Cardiac fibroblast (primary cell): ENCODE measurements at regions not wholly inside any gene's neighbourhood (a gene's known extent, or its start where the extent isn't known, plus 50 kb on each side); places are given as distances from the start of the nearest gene placed in this dataset.

Experiments
- DNase-seq, 2 donors: peaks; one replicate each; pipeline versions ENCODE4 v3.0.0 to v3.0.0-alpha.2; 2010; ENCODE audit warnings: low read depth in 2 of 2
- H3K4me3 ChIP-seq, 2 donors: replicated peaks in 1 of 2; 1 replicate in 1 of 2; 2 replicates in 1 of 2; pipeline ENCODE4 v1.5.1; 2011; ENCODE audit warnings: low read depth in 2 of 2, low read length in 2 of 2, mild to moderate bottlenecking in 2 of 2, moderate library complexity in 1 of 2
- TF ChIP-seq, protein P1 (sequence below): IDR thresholded peaks from one replicate; pipeline ENCODE4 v1.5.1; 2011; ENCODE audit warnings: low read depth, mild to moderate bottlenecking, low read length, inconsistent platforms

DNA sequence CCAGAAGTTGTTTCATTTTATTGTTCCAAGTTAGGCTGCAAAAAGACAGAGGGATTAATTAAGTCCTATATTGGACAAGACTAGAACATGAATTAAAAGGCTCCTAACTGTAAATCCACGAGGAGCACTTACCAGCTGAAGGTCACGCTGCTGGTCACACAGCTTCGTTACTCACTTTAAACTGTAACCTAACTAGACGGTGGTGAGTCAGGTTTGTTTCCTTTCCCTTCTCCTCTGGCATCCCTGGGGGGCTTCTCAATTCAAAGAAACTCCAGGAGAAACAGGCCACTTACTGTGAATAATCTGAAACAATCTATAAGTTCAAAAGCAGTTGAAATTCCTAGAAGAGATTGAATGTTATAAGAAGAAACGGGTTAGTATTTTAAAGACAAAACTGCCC, 331.4 kb downstream of the BCAT1 start:
- TF ChIP-seq, protein P1, sequence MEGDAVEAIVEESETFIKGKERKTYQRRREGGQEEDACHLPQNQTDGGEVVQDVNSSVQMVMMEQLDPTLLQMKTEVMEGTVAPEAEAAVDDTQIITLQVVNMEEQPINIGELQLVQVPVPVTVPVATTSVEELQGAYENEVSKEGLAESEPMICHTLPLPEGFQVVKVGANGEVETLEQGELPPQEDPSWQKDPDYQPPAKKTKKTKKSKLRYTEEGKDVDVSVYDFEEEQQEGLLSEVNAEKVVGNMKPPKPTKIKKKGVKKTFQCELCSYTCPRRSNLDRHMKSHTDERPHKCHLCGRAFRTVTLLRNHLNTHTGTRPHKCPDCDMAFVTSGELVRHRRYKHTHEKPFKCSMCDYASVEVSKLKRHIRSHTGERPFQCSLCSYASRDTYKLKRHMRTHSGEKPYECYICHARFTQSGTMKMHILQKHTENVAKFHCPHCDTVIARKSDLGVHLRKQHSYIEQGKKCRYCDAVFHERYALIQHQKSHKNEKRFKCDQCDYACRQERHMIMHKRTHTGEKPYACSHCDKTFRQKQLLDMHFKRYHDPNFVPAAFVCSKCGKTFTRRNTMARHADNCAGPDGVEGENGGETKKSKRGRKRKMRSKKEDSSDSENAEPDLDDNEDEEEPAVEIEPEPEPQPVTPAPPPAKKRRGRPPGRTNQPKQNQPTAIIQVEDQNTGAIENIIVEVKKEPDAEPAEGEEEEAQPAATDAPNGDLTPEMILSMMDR, result no peak
- H3K4me3 ChIP-seq, result no peak overlapping the region
- peak; percentile 43 to 81 for DNase-seq

DNA sequence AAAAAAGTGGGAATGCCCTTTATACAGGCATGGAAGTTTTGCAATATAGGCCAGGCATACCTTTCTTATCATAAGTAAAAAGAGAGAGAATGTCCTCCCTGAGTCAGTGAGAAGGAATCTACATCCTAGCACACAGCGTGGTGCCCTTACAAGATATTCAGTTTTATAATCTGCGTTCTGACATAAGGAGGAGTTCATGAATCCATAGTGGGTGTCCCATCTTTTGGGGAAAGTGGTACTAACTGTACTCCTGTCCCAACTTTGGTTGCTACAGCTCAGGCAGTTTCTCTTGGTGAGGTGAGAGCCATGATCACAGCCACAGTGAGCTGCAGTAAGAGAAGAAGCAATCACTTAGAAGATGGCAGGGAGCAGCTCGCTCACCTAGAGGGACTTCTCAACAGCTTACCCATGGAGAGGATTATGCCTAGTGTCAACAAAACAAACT, 332.9 kb downstream of the BCAT1 start:
- DNase-seq, result peak; percentile 75 to 78
- TF ChIP-seq, protein P1, result no peak
- H3K4me3 ChIP-seq, result no peak overlapping the region

DNA sequence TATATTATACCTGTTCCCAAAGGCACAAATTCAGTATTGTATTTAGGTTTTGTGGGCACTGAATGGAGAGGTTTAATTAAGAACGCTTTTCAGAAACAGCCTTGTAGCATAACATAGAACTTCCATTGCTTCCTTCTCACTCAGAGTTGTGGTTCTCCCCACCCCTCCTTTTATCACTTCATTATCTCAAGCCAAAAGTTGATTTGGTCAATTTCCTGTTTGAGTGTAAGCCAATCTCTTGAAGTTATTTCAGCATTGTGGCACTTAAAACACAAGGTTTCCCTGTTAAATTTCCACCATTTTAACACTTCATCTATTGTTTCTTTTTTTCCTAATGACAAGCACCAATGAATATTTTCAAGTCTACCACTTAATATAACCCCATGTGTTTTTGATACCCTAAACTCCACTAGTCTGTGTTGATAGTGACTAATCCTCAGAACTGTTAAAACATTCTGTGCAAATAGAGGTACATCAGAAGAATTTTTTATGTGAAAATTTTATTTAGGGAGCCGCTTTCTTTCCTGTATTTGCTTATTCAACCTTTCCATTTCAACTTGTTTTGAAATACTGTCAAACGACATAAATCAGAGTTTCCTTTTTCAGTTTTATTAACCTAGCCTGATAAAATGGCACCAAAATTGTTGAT, 340.1 kb downstream of the BCAT1 start:
- peak; percentile 8 to 38 for DNase-seq
- H3K4me3 ChIP-seq, result no peak overlapping the region
- TF ChIP-seq, protein P1, result no peak

DNA sequence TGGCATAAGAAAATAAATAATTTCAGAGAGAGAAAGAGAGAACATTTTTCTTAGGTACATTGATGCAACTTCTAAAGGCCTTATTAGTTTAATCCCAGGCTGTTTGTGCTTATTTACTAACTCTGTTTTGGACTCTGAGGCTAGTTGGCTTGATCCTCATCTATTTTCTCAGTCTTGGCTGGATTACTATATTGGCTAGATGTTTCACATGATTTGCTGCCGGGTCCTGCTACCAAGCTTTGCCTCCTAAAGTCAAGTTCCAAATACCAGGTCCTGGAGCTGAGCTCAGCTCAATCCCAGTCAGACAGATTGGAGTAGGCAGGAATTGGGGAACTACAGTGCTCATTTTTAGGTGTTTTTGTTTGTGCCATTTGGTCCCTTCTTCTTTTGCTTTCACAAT, 340.8 kb downstream of the BCAT1 start:
- TF ChIP-seq, protein P1, result no peak
- no peak for DNase-seq
- no peak overlapping the region for H3K4me3 ChIP-seq

DNA sequence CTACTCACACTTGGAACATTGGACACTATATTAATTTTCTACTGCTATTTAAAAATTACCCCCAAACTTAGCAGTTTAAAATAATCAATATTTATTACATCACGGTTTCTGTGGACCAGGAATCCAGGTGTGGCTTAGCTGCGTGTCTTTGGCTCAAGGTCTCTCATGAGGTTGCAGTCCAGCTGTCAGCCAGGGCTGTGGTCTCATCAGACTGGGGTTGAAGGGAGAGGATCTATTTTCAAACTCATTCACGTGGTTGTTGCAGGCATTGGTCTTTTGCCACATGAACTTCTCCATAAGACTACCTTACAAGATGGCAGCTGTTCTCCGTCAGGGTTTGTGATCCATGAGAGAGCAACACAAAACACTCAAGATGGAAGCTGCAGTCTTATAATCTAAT, 343.0 kb downstream of the BCAT1 start:
- H3K4me3 ChIP-seq, result no peak overlapping the region
- TF ChIP-seq, protein P1, result no peak
- no peak for DNase-seq

DNA sequence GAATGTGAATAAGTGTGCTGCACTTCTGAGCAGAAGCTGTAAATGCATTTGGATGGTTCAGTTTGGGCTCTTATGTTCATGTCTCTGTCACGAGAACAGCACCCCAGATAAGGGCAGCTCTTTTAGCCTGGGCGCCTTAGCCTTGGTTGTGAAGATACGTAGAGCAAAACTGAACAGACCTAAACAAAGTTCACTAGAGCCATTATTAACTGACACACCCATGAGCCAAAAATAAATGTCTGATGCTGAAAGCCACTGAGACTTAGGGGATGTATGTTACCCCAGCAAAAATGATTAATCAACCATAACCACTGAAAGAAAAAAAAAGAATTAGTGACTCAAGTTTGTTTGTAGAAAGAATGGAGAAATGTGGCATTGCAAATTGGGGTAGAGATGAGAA, 343.4 kb downstream of the BCAT1 start:
- no peak overlapping the region for H3K4me3 ChIP-seq
- DNase-seq, result peak in 1 of 2 donors; percentile 25
- TF ChIP-seq, protein P1, result no peak

DNA sequence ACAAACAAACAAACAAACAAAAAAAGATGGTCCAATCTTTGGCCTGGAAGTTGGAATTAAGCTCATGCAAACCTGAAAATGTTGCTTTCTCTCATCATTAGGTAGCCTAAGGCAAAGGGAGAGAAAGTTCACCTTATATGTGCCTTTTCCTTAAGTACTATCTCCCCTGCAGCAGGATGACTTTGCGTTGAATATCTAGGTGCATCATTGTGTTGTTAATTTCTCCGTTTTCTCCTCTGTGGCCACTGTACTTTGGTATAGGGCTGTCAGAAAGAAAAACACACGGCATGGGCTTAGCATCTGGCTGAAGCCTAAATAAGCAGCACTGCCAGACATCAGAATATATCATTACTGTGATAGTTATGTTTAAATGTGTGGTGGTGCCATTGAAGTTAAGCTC, 345.5 kb downstream of the BCAT1 start:
- TF ChIP-seq, protein P1, result no peak
- no peak for DNase-seq
- no peak overlapping the region for H3K4me3 ChIP-seq
